SK-N-SH (cell line): ENCODE measurements at regions not wholly inside any gene's neighbourhood (a gene's known extent, or its start where the extent isn't known, plus 50 kb on each side); places are given as distances from the start of the nearest gene placed in this dataset.

Experiments
- EP300 ChIP-seq, 2 experiments: IDR thresholded peaks; 2 replicates each; pipeline versions ENCODE4 v1.4.0 to v1.6.1; 2012; ENCODE audit warnings: borderline replicate concordance in 1 of 2, low read depth in 1 of 2, low read length in 1 of 2
- EZH2phosphoT487 ChIP-seq: fragments of 200-600 bp; sonication (generic); IDR thresholded peaks from 2 replicates; pipeline ENCODE4 v1.6.1; 2017; ENCODE audit warnings: low read depth, mixed run types, mild to moderate bottlenecking, antibody characterized with exemption, moderate library complexity, borderline replicate concordance
- FOXM1 ChIP-seq: IDR thresholded peaks from 2 replicates; pipeline ENCODE4 v1.4.0; 2012; ENCODE audit warnings: low read depth, mild to moderate bottlenecking
- NRF1 ChIP-seq: IDR thresholded peaks from 2 replicates; pipeline ENCODE4 v1.6.1; 2012; ENCODE audit warnings: low read depth, mild to moderate bottlenecking, low read length
- RAD21 ChIP-seq: IDR thresholded peaks from 2 replicates; pipeline ENCODE4 v1.6.1; 2012; ENCODE audit warnings: mild to moderate bottlenecking, low read length
- RFX5 ChIP-seq: IDR thresholded peaks from 2 replicates; pipeline ENCODE4 v1.6.1; 2012; ENCODE audit warnings: mild to moderate bottlenecking, improper control_type of control experiment, low read length
- SMC3 ChIP-seq: IDR thresholded peaks from 2 replicates; pipeline ENCODE4 v1.6.1; 2012; ENCODE audit warnings: low read depth, low read length, improper control_type of control experiment
- TAF1 ChIP-seq: IDR thresholded peaks from 2 replicates; pipeline ENCODE4 v1.6.1; 2012; ENCODE audit warnings: low read depth, mild to moderate bottlenecking, low read length, moderate library complexity, borderline replicate concordance
- TF ChIP-seq, protein P1 (sequence below): IDR thresholded peaks from 2 replicates; pipeline ENCODE4 v1.6.1; 2012; ENCODE audit warnings: mild to moderate bottlenecking, low read depth, low read length, moderate library complexity
- TF ChIP-seq, protein P2 (sequence below): fragments of 200-600 bp; sonication (generic); IDR thresholded peaks from 2 replicates; pipeline ENCODE4 v1.6.1; 2017; ENCODE audit warnings: antibody characterized with exemption, mild to moderate bottlenecking, moderate library complexity
- TF ChIP-seq, protein P3 (sequence below): IDR thresholded peaks from 2 replicates; pipeline ENCODE4 v1.4.0; 2012; ENCODE audit warnings: low read depth
- TF ChIP-seq, protein P4 (sequence below): fragments of 150-350 bp; IDR thresholded peaks from 2 replicates; pipeline ENCODE4 v1.6.1; 2017; ENCODE audit warnings: antibody characterized with exemption, low read length, low read depth, borderline replicate concordance

- TF ChIP-seq RFX5 (no peak), TAF1 (no peak), EZH2phosphoT487 (no peak), RAD21 (no peak), NRF1 (no peak), SMC3 (no peak), EP300 (IDR thresholded peaks at IDR 0.05; ENCODE audit: borderline replicate concordance in 1 of 2, low read depth in 1 of 2, low read length in 1 of 2) (no peak), FOXM1 (no peak)
- TF ChIP-seq, protein P1, sequence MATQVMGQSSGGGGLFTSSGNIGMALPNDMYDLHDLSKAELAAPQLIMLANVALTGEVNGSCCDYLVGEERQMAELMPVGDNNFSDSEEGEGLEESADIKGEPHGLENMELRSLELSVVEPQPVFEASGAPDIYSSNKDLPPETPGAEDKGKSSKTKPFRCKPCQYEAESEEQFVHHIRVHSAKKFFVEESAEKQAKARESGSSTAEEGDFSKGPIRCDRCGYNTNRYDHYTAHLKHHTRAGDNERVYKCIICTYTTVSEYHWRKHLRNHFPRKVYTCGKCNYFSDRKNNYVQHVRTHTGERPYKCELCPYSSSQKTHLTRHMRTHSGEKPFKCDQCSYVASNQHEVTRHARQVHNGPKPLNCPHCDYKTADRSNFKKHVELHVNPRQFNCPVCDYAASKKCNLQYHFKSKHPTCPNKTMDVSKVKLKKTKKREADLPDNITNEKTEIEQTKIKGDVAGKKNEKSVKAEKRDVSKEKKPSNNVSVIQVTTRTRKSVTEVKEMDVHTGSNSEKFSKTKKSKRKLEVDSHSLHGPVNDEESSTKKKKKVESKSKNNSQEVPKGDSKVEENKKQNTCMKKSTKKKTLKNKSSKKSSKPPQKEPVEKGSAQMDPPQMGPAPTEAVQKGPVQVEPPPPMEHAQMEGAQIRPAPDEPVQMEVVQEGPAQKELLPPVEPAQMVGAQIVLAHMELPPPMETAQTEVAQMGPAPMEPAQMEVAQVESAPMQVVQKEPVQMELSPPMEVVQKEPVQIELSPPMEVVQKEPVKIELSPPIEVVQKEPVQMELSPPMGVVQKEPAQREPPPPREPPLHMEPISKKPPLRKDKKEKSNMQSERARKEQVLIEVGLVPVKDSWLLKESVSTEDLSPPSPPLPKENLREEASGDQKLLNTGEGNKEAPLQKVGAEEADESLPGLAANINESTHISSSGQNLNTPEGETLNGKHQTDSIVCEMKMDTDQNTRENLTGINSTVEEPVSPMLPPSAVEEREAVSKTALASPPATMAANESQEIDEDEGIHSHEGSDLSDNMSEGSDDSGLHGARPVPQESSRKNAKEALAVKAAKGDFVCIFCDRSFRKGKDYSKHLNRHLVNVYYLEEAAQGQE: no peak
- TF ChIP-seq, protein P2, sequence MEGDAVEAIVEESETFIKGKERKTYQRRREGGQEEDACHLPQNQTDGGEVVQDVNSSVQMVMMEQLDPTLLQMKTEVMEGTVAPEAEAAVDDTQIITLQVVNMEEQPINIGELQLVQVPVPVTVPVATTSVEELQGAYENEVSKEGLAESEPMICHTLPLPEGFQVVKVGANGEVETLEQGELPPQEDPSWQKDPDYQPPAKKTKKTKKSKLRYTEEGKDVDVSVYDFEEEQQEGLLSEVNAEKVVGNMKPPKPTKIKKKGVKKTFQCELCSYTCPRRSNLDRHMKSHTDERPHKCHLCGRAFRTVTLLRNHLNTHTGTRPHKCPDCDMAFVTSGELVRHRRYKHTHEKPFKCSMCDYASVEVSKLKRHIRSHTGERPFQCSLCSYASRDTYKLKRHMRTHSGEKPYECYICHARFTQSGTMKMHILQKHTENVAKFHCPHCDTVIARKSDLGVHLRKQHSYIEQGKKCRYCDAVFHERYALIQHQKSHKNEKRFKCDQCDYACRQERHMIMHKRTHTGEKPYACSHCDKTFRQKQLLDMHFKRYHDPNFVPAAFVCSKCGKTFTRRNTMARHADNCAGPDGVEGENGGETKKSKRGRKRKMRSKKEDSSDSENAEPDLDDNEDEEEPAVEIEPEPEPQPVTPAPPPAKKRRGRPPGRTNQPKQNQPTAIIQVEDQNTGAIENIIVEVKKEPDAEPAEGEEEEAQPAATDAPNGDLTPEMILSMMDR: no peak
- TF ChIP-seq, protein P3, sequence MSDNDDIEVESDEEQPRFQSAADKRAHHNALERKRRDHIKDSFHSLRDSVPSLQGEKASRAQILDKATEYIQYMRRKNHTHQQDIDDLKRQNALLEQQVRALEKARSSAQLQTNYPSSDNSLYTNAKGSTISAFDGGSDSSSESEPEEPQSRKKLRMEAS: no peak
- TF ChIP-seq, protein P4, sequence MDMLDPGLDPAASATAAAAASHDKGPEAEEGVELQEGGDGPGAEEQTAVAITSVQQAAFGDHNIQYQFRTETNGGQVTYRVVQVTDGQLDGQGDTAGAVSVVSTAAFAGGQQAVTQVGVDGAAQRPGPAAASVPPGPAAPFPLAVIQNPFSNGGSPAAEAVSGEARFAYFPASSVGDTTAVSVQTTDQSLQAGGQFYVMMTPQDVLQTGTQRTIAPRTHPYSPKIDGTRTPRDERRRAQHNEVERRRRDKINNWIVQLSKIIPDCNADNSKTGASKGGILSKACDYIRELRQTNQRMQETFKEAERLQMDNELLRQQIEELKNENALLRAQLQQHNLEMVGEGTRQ: no peak
Measured at GRCh38 chrX:9388450-9388849, 76.4 kb upstream of the TBL1X start.
